GM10248 (cell line): ENCODE measurements at regions not wholly inside any gene's neighbourhood (a gene's known extent, or its start where the extent isn't known, plus 50 kb on each side); places are given as distances from the start of the nearest gene placed in this dataset.
"Not testable (repeated sequence)": the region's sequence is repeated elsewhere in the genome, so short reads cannot be mapped to it uniquely, and the experiment has no call there.

Source experiments
- CTCF ChIA-PET: fragments of 300-600 bp; sonication (Branson Sonifier 250); formaldehyde crosslinking; extraction: SDS; loops from one replicate; lab custom pipeline; 2021; ENCODE audit warnings: antibody characterized with exemption; lab: Yijun Ruan, JAX
- POLR2A ChIA-PET: fragments of 350-650 bp; sonication (Branson Sonifier 250); formaldehyde crosslinking; extraction: SDS; loops from one replicate; lab custom pipeline; 2020; ENCODE audit warnings: antibody characterized with exemption; lab: Yijun Ruan, JAX
- DNase-seq: peaks from one replicate; pipeline ENCODE4 v3.0.0; 2012; ENCODE audit errors: extremely low spot score
- TF ChIP-seq, protein P1 (sequence below): IDR thresholded peaks from 2 replicates; pipeline ENCODE4 v1.5.1; 2012; ENCODE audit warnings: mild to moderate bottlenecking, low read depth; ENCODE audit errors: extremely low read depth, missing control alignments, control extremely low read depth

DNA sequence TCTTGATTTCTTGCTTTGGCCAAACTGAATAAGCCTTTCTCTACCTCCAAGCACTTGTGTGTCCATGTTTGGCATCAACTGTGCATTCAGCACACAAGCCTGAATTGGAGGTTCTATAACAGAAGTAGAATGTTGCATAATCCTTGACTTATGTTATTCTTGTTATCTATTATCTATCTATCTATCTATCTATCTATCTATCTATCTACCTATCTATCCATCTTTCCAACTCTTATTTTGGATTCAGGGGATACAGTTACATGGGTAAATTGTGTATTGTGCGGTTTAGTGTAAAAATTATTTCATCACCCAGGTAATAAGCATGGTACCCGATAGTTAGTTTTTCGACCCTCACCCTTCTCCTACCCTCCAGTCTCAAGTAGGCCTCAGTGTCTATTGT lies 319.6 kb downstream of the PTH2R start:
- CTCF ChIA-PET: no interaction called here
- TF ChIP-seq, protein P1, sequence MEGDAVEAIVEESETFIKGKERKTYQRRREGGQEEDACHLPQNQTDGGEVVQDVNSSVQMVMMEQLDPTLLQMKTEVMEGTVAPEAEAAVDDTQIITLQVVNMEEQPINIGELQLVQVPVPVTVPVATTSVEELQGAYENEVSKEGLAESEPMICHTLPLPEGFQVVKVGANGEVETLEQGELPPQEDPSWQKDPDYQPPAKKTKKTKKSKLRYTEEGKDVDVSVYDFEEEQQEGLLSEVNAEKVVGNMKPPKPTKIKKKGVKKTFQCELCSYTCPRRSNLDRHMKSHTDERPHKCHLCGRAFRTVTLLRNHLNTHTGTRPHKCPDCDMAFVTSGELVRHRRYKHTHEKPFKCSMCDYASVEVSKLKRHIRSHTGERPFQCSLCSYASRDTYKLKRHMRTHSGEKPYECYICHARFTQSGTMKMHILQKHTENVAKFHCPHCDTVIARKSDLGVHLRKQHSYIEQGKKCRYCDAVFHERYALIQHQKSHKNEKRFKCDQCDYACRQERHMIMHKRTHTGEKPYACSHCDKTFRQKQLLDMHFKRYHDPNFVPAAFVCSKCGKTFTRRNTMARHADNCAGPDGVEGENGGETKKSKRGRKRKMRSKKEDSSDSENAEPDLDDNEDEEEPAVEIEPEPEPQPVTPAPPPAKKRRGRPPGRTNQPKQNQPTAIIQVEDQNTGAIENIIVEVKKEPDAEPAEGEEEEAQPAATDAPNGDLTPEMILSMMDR: no peak
- POLR2A ChIA-PET: no interaction called here
- no peak for DNase-seq

DNA sequence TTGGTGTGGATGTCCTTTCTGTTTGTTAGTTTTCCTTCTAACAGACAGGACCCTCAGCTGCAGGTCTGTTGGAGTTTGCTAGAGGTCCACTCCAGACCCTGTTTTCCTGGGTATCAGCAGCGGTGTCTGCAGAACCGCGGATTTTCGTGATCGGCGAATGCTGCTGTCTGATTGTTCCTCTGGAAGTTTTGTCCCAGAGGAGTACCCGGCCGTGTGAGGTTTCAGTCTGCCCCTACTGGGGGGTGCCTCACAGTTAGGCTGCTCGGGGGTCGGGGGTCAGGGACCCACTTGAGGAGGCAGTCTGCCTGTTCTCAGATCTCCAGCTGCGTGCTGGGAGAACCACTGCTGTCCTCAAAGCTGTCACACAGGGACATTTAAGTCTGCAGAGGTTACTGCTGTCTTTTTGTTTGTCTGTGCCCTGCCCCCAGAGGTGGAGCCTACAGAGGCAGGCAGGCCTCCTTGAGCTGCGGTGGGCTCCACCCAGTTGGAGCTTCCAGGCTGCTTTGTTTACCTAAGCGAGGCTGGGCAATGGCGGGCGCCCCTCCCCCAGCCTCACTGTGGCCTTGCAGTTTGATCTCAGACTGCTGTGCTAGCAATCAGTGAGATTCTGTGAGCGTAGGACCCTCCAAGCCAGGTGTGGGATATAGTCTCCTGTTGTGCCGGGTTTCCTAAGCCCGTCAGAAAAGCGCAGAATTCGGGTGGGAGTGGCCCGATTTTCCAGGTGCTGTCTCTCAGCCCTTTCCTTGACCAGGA lies 345.2 kb downstream of the PTH2R start:
- CTCF ChIA-PET, POLR2A ChIA-PET: not testable (repeated sequence)

DNA sequence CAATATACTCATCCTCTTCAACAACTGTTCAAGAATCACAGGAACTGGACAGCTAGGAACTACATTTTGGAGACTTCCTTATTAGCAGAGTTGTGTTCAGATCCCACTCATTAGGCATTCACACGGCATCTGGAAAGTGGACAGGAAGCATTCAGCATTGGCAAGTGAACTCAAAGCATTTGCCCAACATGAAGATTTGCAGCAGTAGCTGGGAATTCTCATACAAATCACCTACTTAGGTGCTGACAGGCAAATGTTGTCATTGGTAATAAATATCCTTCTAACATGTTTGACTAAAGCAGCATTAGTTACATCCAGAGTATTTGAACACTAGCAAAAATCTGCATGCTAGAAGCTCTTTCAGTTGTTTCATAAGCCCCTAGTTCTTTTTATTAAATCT lies 350.8 kb downstream of the PTH2R start:
- ChIA-PET POLR2A (no interaction called here), CTCF (interaction anchor here (1.7 kb wide), 1 partner anchor 9 kb away, joined by 4 read pairs; no protein-coding TSS in a partner anchor)
- TF ChIP-seq, protein P1: no peak
- DNase-seq: no peak

More for the DNA sequence above, 345.2 kb downstream of the PTH2R start:
- DNase-seq: not testable (repeated sequence)

DNA sequence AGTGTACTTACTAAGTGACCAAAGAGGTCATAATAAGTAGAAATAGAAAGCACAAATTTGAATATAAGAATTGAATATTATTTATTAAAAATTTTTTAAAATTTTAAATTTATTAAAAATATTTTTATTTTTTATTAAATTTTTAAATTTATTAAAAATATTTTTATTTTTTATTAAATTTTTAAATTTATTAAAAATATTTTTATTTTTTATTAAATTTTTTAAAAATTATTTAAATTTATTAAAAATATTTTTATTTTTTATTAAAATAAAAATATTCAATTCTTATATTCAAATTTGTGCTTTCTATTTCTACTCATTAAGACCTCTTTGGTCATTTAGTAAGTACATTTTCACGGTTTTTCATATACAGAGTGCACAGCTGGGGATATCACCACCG lies 366.5 kb downstream of the PTH2R start:
- POLR2A ChIA-PET, CTCF ChIA-PET, DNase-seq: not testable (repeated sequence)

DNA sequence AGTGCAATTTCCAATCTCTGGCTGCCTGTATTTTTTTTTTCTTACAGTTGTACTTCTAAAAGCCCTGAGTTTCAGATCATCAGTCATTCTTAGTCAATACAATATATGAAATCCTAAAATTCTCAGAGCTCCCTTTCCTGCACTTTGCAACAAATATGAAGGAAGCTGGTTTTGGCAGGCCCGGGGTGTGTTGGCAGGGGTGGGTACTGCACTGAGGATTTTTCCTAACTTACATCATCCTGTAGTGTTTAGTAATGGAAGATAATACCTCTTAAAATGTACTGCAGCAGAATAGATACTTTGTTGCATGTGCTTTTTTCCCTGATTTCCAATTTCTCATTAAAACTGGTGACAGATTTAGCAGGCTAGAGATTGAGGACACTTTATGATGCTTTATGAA lies 374.6 kb downstream of the PTH2R start:
- TF ChIP-seq, protein P1: no peak
- CTCF ChIA-PET: no interaction called here
- no peak for DNase-seq
- POLR2A ChIA-PET: no interaction called here

DNA sequence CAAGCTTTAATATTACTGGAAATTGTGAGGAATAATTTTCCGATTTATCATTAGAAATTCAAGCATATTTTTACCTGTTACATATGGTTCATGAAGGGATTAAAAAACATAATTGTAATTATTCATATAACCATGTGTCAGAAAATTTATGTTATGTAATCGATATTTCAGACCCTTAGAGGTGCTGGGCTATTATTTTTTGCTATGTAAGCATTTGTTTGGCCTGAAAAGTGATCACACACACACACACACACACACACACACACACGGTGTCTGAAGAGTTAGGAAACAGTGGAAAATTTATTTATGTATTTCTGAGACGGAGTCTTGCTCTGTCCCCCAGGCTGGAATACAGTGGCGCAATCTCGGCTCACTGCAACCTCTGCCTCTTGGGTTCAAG lies 375.5 kb downstream of the PTH2R start:
- ChIA-PET POLR2A (no interaction called here), CTCF (no interaction called here)
- TF ChIP-seq, protein P1: no peak
- DNase-seq: no peak

DNA sequence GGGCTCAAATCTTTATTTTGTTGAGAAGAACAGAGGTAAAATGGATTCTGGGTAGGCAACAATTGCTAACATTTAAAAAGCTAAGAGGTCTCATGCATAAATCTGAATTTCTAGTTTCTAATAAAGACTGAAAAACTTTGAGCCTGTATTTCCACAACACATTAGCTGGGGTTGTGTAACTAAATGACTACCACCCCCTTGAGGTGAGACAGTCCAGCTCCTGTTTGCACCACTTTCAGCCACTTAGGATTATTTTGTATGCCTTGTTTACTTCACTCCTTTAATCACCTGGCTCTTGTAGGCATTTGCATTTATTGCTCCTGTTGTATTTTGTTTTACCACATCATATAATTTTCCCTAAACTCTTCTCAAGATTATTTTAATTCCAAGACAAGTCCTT lies 376.6 kb downstream of the PTH2R start:
- CTCF ChIA-PET: no interaction called here
- DNase-seq: no peak
- POLR2A ChIA-PET: no interaction called here
- TF ChIP-seq, protein P1: no peak

DNA sequence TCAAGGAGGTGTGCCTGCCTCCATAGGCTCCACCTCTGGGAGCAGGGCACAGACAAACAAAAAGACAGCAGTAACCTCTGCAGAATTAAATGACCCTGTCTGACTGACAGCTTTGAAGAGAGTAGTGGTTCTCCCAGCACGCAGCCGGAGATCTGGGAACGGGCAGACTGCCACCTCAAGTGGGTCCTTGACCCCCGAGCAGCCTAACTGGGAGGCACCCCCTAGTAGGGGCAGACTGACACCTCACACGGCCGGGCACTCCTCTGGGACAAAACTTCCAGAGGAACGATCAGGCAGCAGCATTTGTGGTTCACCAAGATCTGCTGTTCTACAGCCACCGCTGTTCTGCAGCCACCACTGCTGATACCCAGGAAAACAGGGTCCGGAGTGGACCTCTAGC lies 378.2 kb downstream of the PTH2R start:
- DNase-seq, POLR2A ChIA-PET, CTCF ChIA-PET: not testable (repeated sequence)
